ENCODE measurements at regions not wholly inside any gene's neighbourhood (a gene's known extent, or its start where the extent isn't known, plus 50 kb on each side); places are given as distances from the start of the nearest gene placed in this dataset.

GRCh38 chr3:177742273-177742672 is 545.0 kb upstream of the TBL1XR1 start:
- Histone ChIP-seq H3K9me3 (no peaks in the 10 kb centered on the region), H3K27ac (peak overlapping the region in 1 of 12 donors; percentile 33), H3K4me1 (peaks cover 0 to 15% (median 0%) of the 10 kb centered on the region in 12 donors), H3K36me3 (no peaks in the 10 kb centered on the region), H3K4me3 (no peak overlapping the region), H3K27me3 (no peaks in the 10 kb centered on the region)
- intact Hi-C loops (cut with DNase I), result no loop called here
- no peak for ATAC-seq
- WGBS, 4 donors, result 54 to 57% (median 56%) methylated on average over 4 of the region's 4 CpGs
- DNase-seq, result no peak
- no peak for TF ChIP-seq POLR2A (IDR thresholded peaks at IDR 0.05)
- TF ChIP-seq, protein P1, sequence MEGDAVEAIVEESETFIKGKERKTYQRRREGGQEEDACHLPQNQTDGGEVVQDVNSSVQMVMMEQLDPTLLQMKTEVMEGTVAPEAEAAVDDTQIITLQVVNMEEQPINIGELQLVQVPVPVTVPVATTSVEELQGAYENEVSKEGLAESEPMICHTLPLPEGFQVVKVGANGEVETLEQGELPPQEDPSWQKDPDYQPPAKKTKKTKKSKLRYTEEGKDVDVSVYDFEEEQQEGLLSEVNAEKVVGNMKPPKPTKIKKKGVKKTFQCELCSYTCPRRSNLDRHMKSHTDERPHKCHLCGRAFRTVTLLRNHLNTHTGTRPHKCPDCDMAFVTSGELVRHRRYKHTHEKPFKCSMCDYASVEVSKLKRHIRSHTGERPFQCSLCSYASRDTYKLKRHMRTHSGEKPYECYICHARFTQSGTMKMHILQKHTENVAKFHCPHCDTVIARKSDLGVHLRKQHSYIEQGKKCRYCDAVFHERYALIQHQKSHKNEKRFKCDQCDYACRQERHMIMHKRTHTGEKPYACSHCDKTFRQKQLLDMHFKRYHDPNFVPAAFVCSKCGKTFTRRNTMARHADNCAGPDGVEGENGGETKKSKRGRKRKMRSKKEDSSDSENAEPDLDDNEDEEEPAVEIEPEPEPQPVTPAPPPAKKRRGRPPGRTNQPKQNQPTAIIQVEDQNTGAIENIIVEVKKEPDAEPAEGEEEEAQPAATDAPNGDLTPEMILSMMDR (IDR thresholded peaks at IDR 0.05), result no peak

GRCh38 chr3:177743173-177743890 is 546.0 kb upstream of the TBL1XR1 start:
- Histone ChIP-seq H3K27me3 (no peaks in the 10 kb centered on the region), H3K4me3 (no peak overlapping the region), H3K36me3 (no peaks in the 10 kb centered on the region), H3K27ac (peak overlapping the region in 2 of 12 donors; percentile 51 to 52), H3K9me3 (no peaks in the 10 kb centered on the region), H3K4me1 (peaks cover 0 to 15% (median 0%) of the 10 kb centered on the region in 12 donors)
- intact Hi-C loops (cut with DNase I), result no loop called here
- no peak for ATAC-seq
- DNase-seq, result no peak
- 57 to 80% (median 65%) methylated on average over 3 of the region's 3 CpGs for WGBS, 4 donors
- TF ChIP-seq POLR2A (IDR thresholded peaks at IDR 0.05), result no peak
- TF ChIP-seq, protein P1 (IDR thresholded peaks at IDR 0.05), result no peak

DNA sequence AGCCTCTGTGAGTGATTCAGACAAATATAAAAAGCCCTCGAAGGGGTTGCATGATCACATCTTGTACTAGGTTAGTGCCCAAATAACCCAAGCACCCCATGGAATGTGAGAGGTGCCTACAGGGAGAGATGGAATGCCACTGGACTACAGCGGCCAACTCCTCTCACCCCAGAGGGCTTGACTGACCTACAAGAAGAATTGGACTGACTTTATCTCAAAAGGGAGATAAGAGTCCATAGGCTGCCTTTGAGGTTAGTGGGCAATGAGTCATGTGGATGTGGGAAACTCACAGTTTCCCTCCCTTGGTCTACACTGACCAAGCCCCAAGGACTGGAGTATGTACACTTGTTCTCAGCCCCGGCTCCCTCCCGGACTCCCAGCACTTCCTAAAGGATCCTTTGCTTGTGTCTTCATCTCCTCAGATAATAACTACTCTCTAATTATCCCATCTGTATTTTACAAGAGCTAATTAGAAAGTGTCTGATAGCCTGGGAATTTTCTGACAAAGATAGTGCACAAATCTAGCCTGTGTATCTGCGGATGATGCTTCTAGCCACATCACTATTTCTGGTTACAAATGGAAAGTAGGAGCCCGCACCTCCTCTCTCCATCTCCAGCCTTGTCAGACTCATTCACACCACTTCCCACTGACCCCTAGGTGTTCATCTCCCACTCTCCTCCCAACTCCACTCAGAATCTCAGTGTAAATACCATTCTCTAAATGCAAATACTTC is 547.8 kb upstream of the TBL1XR1 start:
- Histone ChIP-seq H3K4me3 (no peak overlapping the region), H3K36me3 (no peaks in the 10 kb centered on the region), H3K9me3 (no peaks in the 10 kb centered on the region), H3K27me3 (no peaks in the 10 kb centered on the region), H3K27ac (peak overlapping the region in 10 of 12 donors; percentile 7 to 74 (median 48)), H3K4me1 (peaks cover 0 to 15% (median 0%) of the 10 kb centered on the region in 12 donors)
- intact Hi-C loops (cut with DNase I), result no loop called here
- DNase-seq (peak in 2 of 5 donors; percentile 61 to 69), ATAC-seq (peak; percentile 83 to 98 (median 96))
- TF ChIP-seq POLR2A (IDR thresholded peaks at IDR 0.05), result no peak
- TF ChIP-seq, protein P1 (IDR thresholded peaks at IDR 0.05), result no peak
- 42 to 63% (median 60%) methylated on average over 6 of the region's 6 CpGs for WGBS, 4 donors

- Histone ChIP-seq H3K9me3 (no peaks in the 10 kb centered on the region), H3K4me3 (no peak overlapping the region), H3K36me3 (no peaks in the 10 kb centered on the region), H3K4me1 (peaks cover 0 to 15% (median 0%) of the 10 kb centered on the region in 12 donors), H3K27ac (peak overlapping the region in 7 of 12 donors; percentile 7 to 74 (median 52)), H3K27me3 (no peaks in the 10 kb centered on the region)
- WGBS, 4 donors, result 63 to 83% (median 71%) methylated on average over 3 of the region's 3 CpGs
- TF ChIP-seq, protein P1 (IDR thresholded peaks at IDR 0.05), result no peak
- TF ChIP-seq POLR2A (IDR thresholded peaks at IDR 0.05), result no peak
- ATAC-seq (no peak), DNase-seq (no peak)
- intact Hi-C loops (cut with DNase I), result no loop called here
These were observed 548.3 kb upstream of the TBL1XR1 start for GRCh38 chr3:177745607-177746005.

All from heart left ventricle (tissue), 16 donors.